GM10248 (cell line): ENCODE measurements at regions not wholly inside any gene's neighbourhood (a gene's known extent, or its start where the extent isn't known, plus 50 kb on each side); places are given as distances from the start of the nearest gene placed in this dataset.
"Not testable (repeated sequence)": the region's sequence is repeated elsewhere in the genome, so short reads cannot be mapped to it uniquely, and the experiment has no call there.

Experiments
- CTCF ChIA-PET: fragments of 300-600 bp; sonication (Branson Sonifier 250); formaldehyde crosslinking; extraction: SDS; loops from one replicate; lab custom pipeline; 2021; ENCODE audit warnings: antibody characterized with exemption; lab: Yijun Ruan, JAX
- POLR2A ChIA-PET: fragments of 350-650 bp; sonication (Branson Sonifier 250); formaldehyde crosslinking; extraction: SDS; loops from one replicate; lab custom pipeline; 2020; ENCODE audit warnings: antibody characterized with exemption; lab: Yijun Ruan, JAX
- DNase-seq: peaks from one replicate; pipeline ENCODE4 v3.0.0; 2012; ENCODE audit errors: extremely low spot score
- TF ChIP-seq, protein P1 (sequence below): IDR thresholded peaks from 2 replicates; pipeline ENCODE4 v1.5.1; 2012; ENCODE audit warnings: mild to moderate bottlenecking, low read depth; ENCODE audit errors: extremely low read depth, missing control alignments, control extremely low read depth

DNA sequence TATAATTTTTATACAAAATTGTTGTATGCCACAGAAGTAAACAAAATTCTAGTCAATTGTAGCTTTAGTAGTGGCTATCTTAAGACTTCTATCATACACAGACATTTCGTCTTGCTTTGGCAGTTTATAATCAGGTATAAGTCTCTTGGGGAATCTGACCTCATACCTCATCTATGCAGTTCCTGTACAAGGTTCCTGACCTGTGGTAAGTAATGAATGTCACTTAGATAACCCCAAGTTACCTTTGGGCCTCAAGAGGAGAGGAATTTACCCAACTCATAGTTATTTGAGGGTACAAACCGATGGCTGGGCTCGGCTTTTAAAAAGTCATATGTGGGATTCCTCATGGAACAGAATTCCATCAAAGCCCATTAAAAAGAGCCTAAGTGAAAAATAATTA, 58.8 kb upstream of the UNC93A start:
- TF ChIP-seq, protein P1, sequence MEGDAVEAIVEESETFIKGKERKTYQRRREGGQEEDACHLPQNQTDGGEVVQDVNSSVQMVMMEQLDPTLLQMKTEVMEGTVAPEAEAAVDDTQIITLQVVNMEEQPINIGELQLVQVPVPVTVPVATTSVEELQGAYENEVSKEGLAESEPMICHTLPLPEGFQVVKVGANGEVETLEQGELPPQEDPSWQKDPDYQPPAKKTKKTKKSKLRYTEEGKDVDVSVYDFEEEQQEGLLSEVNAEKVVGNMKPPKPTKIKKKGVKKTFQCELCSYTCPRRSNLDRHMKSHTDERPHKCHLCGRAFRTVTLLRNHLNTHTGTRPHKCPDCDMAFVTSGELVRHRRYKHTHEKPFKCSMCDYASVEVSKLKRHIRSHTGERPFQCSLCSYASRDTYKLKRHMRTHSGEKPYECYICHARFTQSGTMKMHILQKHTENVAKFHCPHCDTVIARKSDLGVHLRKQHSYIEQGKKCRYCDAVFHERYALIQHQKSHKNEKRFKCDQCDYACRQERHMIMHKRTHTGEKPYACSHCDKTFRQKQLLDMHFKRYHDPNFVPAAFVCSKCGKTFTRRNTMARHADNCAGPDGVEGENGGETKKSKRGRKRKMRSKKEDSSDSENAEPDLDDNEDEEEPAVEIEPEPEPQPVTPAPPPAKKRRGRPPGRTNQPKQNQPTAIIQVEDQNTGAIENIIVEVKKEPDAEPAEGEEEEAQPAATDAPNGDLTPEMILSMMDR: no peak
- POLR2A ChIA-PET: no interaction called here
- DNase-seq: no peak
- CTCF ChIA-PET: no interaction called here

DNA sequence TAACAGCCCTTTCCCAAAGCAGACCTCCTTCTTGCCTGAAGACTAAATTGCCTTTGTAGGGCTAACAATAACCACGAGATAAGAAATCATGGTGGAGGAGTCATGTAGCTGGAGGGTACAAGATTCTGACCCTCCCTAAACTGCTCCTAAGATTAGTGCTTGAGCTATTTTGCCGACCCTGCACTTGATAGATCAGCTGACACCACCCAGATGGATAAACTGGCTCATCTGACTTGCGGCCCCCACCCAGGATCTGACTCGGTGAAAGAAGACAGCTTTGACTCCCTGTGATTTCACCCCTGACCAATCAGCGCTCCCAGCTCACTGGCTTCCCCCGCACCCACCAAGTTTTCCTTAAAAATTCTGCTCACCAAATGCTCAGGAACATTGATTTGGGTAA, 57.6 kb upstream of the UNC93A start:
- no peak for DNase-seq
- ChIA-PET CTCF (no interaction called here), POLR2A (no interaction called here)
- TF ChIP-seq, protein P1: no peak

DNA sequence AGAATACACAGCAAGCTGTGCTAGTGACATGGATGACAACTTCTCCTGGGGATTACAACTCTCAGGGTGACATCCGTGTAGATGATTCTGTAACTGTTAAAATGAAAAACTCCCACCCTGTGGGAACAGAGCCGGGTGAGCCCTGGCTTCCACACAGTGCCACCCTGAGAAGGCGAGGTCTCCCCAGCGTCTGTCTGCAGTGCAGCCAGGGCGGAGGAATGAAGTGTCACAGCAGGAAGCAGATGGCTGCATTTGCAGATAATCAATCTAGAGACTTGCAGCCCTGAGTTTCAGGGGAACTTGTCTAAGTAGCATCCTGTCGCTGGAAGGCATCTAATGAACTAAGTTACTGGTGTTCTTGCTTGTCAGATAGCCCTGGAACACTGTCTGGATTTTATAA, 56.5 kb upstream of the UNC93A start:
- CTCF ChIA-PET, DNase-seq, POLR2A ChIA-PET: not testable (repeated sequence)

DNA sequence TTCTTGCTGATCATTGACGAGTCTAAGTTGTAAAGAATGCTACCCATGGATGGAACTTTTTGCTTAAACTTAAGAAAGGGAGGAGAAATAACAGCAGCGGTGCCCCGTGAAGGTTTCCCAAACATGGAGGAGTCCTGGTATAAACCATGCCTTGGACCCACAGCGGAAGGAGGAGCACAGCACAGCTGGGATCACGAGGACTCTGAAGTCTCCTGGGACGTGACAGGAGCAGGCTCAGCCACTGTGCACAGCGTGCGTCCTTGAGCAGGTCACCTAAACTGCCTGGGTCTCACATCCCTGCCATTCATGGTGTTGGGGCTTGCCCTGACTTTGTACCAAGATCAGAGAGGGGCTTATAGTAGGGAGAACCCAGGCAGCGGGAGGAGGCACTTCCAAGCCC, 56.1 kb upstream of the UNC93A start:
- no peak for DNase-seq
- POLR2A ChIA-PET: no interaction called here
- TF ChIP-seq, protein P1: no peak

DNA sequence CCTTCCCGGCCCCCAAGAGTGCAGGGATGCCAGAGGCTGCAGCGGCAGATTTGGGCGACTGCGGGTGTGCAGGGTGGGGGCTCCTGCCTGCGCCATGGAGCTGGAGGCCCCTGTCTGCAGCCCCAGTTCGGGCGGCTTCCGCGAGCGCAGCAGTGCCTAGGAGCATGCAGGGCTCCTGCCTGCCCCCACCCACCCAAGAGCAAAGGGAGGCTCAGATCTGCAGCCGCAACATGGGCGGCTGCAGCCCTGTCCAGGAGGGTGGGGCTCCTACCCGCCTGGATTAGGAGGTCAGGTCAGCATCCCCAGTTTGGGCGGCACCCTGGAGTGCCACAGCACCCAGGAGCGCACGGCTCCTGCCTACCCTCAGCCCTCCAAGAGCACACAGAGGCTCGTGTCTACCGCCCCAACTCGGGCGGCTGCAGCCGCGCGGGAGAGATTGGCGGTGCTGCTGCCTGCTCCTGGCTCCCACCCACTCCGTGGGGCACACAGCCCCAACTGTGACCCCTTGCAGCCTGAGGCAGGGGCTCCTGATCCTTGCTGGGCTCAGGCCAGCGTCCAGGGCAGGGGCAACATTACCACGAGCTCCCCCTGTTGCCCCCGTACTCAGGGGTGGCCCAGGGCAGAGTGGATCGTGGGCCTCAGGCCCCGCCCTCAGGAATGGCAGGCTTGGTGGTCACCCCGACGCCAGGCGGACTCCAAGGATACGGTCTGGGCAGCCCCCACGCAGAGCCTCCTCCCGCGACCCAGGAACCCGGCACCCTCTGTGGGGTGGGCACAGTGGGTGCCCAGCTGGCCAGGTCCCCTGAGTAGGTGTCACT, 55.5 kb upstream of the UNC93A start:
- DNase-seq: no peak
- POLR2A ChIA-PET: no interaction called here
- CTCF ChIA-PET: no interaction called here
- TF ChIP-seq, protein P1: no peak

More for the DNA sequence above, 56.1 kb upstream of the UNC93A start:
- CTCF ChIA-PET: no interaction called here

DNA sequence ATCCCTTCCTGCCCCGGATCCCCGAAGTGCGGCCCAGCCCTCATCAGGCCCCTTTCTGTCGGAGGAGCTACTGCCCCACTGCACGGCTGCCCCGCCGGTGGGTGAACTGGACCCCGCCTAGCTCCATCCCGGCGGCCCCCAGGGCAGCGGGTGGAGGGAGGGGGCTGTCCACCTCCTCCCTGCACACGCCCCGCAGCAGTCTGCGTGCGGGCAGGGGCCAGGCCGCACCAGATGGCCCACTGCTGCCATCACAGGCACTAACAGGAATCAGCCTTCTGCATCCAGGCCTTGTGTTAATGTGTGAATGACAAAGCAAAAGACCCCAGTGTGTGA, 54.9 kb upstream of the UNC93A start:
- CTCF ChIA-PET: no interaction called here

DNA sequence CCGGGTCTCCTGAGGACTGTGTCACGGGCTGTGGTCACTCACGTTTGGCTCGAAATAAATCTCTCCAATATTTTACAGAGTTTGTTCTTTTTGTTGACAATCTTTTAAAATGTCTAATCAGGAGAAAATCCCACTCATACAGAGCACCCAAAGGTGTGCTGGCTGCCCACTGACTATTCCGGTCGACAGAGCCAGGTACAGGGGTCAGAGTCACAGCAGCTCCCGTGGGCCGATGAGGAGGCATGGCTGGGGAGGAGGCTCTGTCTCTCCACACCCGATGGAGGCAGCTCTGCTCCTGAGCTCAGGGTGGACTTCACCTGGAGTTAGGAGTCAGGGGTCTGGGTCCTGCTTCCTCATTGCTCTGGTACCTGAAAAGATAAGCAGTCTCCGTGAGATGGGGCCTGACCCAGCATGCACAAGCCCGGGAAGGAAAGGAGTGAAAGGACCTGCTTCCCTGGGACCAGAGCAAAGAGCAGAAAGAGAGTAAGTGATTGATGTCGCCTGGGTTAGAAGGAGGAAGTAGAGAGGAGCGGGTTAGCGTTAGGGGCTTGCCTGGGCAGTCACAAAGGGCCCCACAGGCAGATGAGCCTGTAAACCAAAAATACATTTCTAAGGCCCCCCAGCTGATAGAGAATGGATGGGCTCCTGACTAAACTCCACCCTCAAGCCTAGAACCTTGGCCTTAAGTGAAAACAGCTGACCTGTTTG, 53.5 kb upstream of the UNC93A start:
- no peak for DNase-seq
- CTCF ChIA-PET: no interaction called here
- TF ChIP-seq, protein P1: no peak
- POLR2A ChIA-PET: no interaction called here

More for the DNA sequence above, 54.9 kb upstream of the UNC93A start:
- POLR2A ChIA-PET: no interaction called here
- TF ChIP-seq, protein P1: no peak
- no peak for DNase-seq
